GM23338 (cell line): ENCODE measurements at regions not wholly inside any gene's neighbourhood (a gene's known extent, or its start where the extent isn't known, plus 50 kb on each side); places are given as distances from the start of the nearest gene placed in this dataset.

Source experiments
- ATAC-seq: fragments of 200-7000 bp; cut with Tn5 transposase; 3 replicates; pipeline ENCODE4 v1.9.1; 2020
- DNase-seq: peaks from one replicate; pipeline ENCODE4 v3.0.0-alpha.2; 2015; ENCODE audit warnings: low spot score
- H2AFZ ChIP-seq: fragments of 200-600 bp; sonication (generic); 2 replicates; pipeline ENCODE4 v1.8.0; 2016; ENCODE audit warnings: antibody characterized with exemption, mild to moderate bottlenecking, moderate library complexity
- H3F3A ChIP-seq: fragments of 200-600 bp; sonication (generic); replicated peaks from 2 replicates; pipeline ENCODE4 v1.8.0; 2017; ENCODE audit warnings: antibody characterized with exemption, mixed run types, low read depth
- H3K27ac ChIP-seq: fragments of 200-600 bp; sonication (generic); 2 replicates; pipeline ENCODE4 v1.6.1; 2016; ENCODE audit warnings: low read depth
- H3K27me3 ChIP-seq: fragments of 200-600 bp; sonication (generic); 2 replicates; pipeline ENCODE4 v1.8.0; 2016; ENCODE audit warnings: mild to moderate bottlenecking, mixed run types, moderate library complexity; ENCODE audit not compliant: insufficient read depth
- H3K36me3 ChIP-seq: fragments of 200-600 bp; sonication (generic); 2 replicates; pipeline ENCODE4 v1.8.0; 2016; ENCODE audit warnings: mild to moderate bottlenecking; ENCODE audit not compliant: insufficient read depth
- H3K4me1 ChIP-seq: fragments of 200-600 bp; sonication (generic); 2 replicates; pipeline ENCODE4 v1.8.0; 2016; ENCODE audit warnings: mild to moderate bottlenecking, moderate library complexity; ENCODE audit not compliant: insufficient read depth
- H3K4me2 ChIP-seq: fragments of 200-600 bp; sonication (generic); 2 replicates; pipeline ENCODE4 v1.7.1; 2017; ENCODE audit warnings: mixed run types
- H3K4me3 ChIP-seq: fragments of 200-600 bp; sonication (generic); 2 replicates; pipeline ENCODE4 v1.6.1; 2016; ENCODE audit warnings: mixed run types
- H3K79me2 ChIP-seq: fragments of 200-600 bp; sonication (generic); replicated peaks from 2 replicates; pipeline ENCODE4 v1.8.0; 2017; ENCODE audit warnings: mild to moderate bottlenecking; ENCODE audit not compliant: insufficient read depth
- H3K9me2 ChIP-seq: fragments of 200-600 bp; sonication (generic); 2 replicates; pipeline ENCODE4 v1.8.0; 2017; ENCODE audit not compliant: insufficient read depth
- H4K20me1 ChIP-seq: fragments of 200-600 bp; sonication (generic); replicated peaks from 2 replicates; pipeline ENCODE4 v1.8.0; 2017; ENCODE audit warnings: mild to moderate bottlenecking; ENCODE audit not compliant: insufficient read depth
- H3K27ac Mint-ChIP-seq: 2 replicates; pipeline ENCODE4 v1.8.0; 2020; ENCODE audit warnings: inconsistent platforms, mild to moderate bottlenecking, moderate library complexity, mixed read lengths
- H3K27me3 Mint-ChIP-seq: 3 replicates; pipeline ENCODE4 v1.8.0; 2022; ENCODE audit warnings: low read depth, mild to moderate bottlenecking, moderate library complexity, mixed read lengths, inconsistent platforms; ENCODE audit not compliant: insufficient read depth, poor library complexity
- H3K36me3 Mint-ChIP-seq: 3 replicates; pipeline ENCODE4 v1.8.0; 2021; ENCODE audit warnings: low read depth, mild to moderate bottlenecking, inconsistent platforms, moderate library complexity, mixed read lengths
- H3K4me1 Mint-ChIP-seq: 3 replicates; pipeline ENCODE4 v1.8.0; 2020; ENCODE audit warnings: mild to moderate bottlenecking, inconsistent platforms, mixed read lengths
- H3K4me3 Mint-ChIP-seq: 3 replicates; pipeline ENCODE4 v1.8.0; 2021; ENCODE audit warnings: moderate library complexity, mild to moderate bottlenecking, inconsistent platforms, mixed read lengths
- H3K9me3 Mint-ChIP-seq: 3 replicates; pipeline ENCODE4 v1.8.0; 2020; ENCODE audit warnings: moderate library complexity, mild to moderate bottlenecking, inconsistent platforms, mixed read lengths
- CREB1 ChIP-seq: fragments of 250-450 bp; sonication (Bioruptor Pico); IDR thresholded peaks from 2 replicates; pipeline ENCODE4 v1.5.0; 2020; ENCODE audit warnings: low read depth, mild to moderate bottlenecking, moderate library complexity
- EZH2 ChIP-seq: fragments of 200-600 bp; sonication (generic); IDR thresholded peaks from one replicate; pipeline ENCODE4 v1.8.0; 2017; ENCODE audit warnings: antibody characterized with exemption, mild to moderate bottlenecking, low read depth; ENCODE audit not compliant: unreplicated experiment
- EZH2phosphoT487 ChIP-seq: fragments of 200-600 bp; sonication (generic); IDR thresholded peaks from one replicate; pipeline ENCODE4 v1.8.1; 2018; ENCODE audit warnings: antibody characterized with exemption; ENCODE audit not compliant: unreplicated experiment
- JUNB ChIP-seq: IDR thresholded peaks from one replicate; pipeline ENCODE4 v1.6.1; 2016; ENCODE audit warnings: antibody characterized with exemption; ENCODE audit not compliant: unreplicated experiment
- NANOG ChIP-seq: IDR thresholded peaks from 2 replicates; pipeline ENCODE4 v1.6.1; 2016; ENCODE audit warnings: antibody characterized with exemption, borderline replicate concordance
- ZNF114 ChIP-seq: fragments of 250-450 bp; sonication (Bioruptor Pico); IDR thresholded peaks from 2 replicates; pipeline ENCODE4 v1.5.0; 2020; ENCODE audit warnings: mild to moderate bottlenecking, moderate library complexity
- TF ChIP-seq, protein P1 (sequence below), 2 experiments: fragments of 200-600 bp in 1 of 2; sonication (generic) in 1 of 2; conservative IDR thresholded peaks; 2 replicates each; pipeline versions ENCODE4 v1.5.1 to v1.6.1; 2016 to 2017; ENCODE audit warnings: antibody characterized with exemption in 2 of 2, low read depth in 2 of 2, mild to moderate bottlenecking in 2 of 2, moderate library complexity in 1 of 2
- TF ChIP-seq, protein P2 (sequence below): IDR thresholded peaks from 2 replicates; pipeline ENCODE4 v1.6.1; 2016; ENCODE audit warnings: antibody characterized with exemption
- TF ChIP-seq, protein P3 (sequence below): IDR thresholded peaks from one replicate; pipeline ENCODE4 v1.6.1; 2018; ENCODE audit warnings: antibody characterized with exemption; ENCODE audit not compliant: unreplicated experiment

DNA sequence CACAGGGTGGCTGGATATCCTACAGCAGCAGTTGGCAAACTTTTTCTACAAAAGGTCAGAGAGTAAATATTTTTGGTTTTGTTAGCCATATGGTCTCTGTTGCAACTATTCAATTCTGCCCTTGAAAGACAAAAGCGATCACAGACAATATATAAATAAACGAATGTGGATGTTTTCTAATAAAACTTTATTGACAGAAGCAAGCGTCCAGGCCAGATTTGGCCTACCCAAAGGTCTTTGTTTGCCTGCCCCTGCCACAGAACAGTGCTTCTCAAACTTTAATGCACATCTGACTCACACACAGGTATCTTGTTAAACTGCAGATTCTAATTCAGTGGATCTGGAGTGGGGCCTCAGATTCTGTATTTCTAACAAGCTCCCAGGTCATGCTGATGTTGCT lies 621.4 kb upstream of the DIPK2B start:
- Mint-ChIP-seq H3K4me3 (no peak overlapping the region), H3K27ac (no peak overlapping the region), H3K4me1 (peaks cover 2% of the 10 kb centered on the region; the same call in 1 of the 3 replicates), H3K27me3 (no peaks in the 10 kb centered on the region), H3K36me3 (peaks cover 88% of the 10 kb centered on the region), H3K9me3 (peaks cover 2% of the 10 kb centered on the region; the same call in 1 of the 3 replicates)
- Histone ChIP-seq H3K79me2 (peaks cover 100% of the 10 kb centered on the region), H3K36me3 (0 out of 2 replicates have a peak, but pooled peaks cover 8% of the 10 kb centered on the region), H3K27ac (no peak overlapping the region), H4K20me1 (peaks cover 30% of the 10 kb centered on the region), H3K27me3 (no peaks in the 10 kb centered on the region), H3F3A (no peaks in the 10 kb centered on the region), H2AFZ (no peak overlapping the region), H3K9me2 (no peaks in the 10 kb centered on the region), H3K4me2 (no peak overlapping the region), H3K4me3 (no peak overlapping the region), H3K4me1 (no peaks in the 10 kb centered on the region; the same call in 1 of the 2 replicates)
- no peak for ATAC-seq
- no peak for DNase-seq
- TF ChIP-seq ZNF114 (CRISPR knock-in tag) = no peak
- TF ChIP-seq, protein P1, sequence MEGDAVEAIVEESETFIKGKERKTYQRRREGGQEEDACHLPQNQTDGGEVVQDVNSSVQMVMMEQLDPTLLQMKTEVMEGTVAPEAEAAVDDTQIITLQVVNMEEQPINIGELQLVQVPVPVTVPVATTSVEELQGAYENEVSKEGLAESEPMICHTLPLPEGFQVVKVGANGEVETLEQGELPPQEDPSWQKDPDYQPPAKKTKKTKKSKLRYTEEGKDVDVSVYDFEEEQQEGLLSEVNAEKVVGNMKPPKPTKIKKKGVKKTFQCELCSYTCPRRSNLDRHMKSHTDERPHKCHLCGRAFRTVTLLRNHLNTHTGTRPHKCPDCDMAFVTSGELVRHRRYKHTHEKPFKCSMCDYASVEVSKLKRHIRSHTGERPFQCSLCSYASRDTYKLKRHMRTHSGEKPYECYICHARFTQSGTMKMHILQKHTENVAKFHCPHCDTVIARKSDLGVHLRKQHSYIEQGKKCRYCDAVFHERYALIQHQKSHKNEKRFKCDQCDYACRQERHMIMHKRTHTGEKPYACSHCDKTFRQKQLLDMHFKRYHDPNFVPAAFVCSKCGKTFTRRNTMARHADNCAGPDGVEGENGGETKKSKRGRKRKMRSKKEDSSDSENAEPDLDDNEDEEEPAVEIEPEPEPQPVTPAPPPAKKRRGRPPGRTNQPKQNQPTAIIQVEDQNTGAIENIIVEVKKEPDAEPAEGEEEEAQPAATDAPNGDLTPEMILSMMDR (conservative IDR thresholded peaks at IDR 0.05; ENCODE audit: low read depth in 2 of 2) = no peak
- TF ChIP-seq, protein P2, sequence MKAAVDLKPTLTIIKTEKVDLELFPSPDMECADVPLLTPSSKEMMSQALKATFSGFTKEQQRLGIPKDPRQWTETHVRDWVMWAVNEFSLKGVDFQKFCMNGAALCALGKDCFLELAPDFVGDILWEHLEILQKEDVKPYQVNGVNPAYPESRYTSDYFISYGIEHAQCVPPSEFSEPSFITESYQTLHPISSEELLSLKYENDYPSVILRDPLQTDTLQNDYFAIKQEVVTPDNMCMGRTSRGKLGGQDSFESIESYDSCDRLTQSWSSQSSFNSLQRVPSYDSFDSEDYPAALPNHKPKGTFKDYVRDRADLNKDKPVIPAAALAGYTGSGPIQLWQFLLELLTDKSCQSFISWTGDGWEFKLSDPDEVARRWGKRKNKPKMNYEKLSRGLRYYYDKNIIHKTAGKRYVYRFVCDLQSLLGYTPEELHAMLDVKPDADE = no peak

DNA sequence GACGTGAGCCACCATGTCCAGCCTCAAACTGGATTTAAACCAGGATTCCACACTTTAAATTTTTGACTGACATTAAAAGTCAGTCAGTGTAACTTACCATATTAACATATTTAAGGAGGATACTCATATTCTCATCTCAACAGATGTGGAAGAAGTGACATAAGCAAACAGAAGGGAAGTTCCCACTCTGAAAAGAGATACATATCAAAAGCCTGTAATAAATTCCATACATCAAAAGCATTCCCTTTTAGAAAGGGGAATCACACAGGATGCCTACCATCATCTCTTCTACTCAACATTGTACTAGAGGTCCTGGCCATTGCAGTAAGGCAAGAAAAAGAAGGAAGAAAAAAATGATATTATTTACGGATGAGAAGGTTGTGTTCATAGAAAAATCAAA lies 618.2 kb upstream of the DIPK2B start:
- Histone ChIP-seq H3K27ac (0 out of 2 replicates have a peak overlapping the region, but pooled peaks have one; percentile 45), H2AFZ (no peak overlapping the region), H3K4me1 (peaks cover 6% of the 10 kb centered on the region), H4K20me1 (peaks cover 31% of the 10 kb centered on the region), H3F3A (no peaks in the 10 kb centered on the region), H3K4me3 (no peak overlapping the region), H3K79me2 (peaks cover 100% of the 10 kb centered on the region), H3K36me3 (0 out of 2 replicates have a peak, but pooled peaks cover 8% of the 10 kb centered on the region), H3K4me2 (no peak overlapping the region), H3K27me3 (no peaks in the 10 kb centered on the region), H3K9me2 (no peaks in the 10 kb centered on the region)
- peaks cover 94% of the 10 kb centered on the region for H3K36me3 Mint-ChIP-seq
- H3K27ac Mint-ChIP-seq = no peak overlapping the region
- peaks cover 2% of the 10 kb centered on the region for H3K27me3 Mint-ChIP-seq
- ATAC-seq (no peak), DNase-seq (no peak)
- H3K4me1 Mint-ChIP-seq = peaks cover 8% of the 10 kb centered on the region; the same call in 2 of the 3 replicates
- TF ChIP-seq, protein P2 = no peak
- no peak for TF ChIP-seq JUNB
- TF ChIP-seq NANOG = no peak
- H3K9me3 Mint-ChIP-seq = peaks cover 2% of the 10 kb centered on the region; the same call in 1 of the 3 replicates
- H3K4me3 Mint-ChIP-seq = no peak overlapping the region

DNA sequence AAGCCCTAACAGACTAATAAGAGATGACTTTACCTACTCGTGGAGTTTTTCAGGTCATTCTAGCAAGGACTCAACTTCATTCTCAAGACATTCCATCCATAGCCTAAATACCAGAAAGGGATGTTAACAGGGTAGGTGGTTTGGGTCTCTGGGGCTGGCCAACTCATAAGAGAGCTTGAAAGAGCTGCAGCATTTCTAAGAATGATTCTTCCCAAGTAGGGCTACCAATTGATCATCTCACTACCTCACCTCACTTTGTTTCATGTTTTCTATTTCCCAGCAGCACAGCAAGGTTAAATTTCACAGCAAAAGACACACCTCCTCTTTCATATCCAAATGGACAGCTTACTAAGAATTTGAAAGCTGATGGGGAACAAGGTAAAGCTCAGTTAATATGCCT lies 614.8 kb upstream of the DIPK2B start:
- no peaks in the 10 kb centered on the region for H3F3A ChIP-seq
- TF ChIP-seq, protein P2 = no peak
- no peak for TF ChIP-seq EZH2
- TF ChIP-seq CREB1 (CRISPR knock-in tag) = no peak
- TF ChIP-seq, protein P3, sequence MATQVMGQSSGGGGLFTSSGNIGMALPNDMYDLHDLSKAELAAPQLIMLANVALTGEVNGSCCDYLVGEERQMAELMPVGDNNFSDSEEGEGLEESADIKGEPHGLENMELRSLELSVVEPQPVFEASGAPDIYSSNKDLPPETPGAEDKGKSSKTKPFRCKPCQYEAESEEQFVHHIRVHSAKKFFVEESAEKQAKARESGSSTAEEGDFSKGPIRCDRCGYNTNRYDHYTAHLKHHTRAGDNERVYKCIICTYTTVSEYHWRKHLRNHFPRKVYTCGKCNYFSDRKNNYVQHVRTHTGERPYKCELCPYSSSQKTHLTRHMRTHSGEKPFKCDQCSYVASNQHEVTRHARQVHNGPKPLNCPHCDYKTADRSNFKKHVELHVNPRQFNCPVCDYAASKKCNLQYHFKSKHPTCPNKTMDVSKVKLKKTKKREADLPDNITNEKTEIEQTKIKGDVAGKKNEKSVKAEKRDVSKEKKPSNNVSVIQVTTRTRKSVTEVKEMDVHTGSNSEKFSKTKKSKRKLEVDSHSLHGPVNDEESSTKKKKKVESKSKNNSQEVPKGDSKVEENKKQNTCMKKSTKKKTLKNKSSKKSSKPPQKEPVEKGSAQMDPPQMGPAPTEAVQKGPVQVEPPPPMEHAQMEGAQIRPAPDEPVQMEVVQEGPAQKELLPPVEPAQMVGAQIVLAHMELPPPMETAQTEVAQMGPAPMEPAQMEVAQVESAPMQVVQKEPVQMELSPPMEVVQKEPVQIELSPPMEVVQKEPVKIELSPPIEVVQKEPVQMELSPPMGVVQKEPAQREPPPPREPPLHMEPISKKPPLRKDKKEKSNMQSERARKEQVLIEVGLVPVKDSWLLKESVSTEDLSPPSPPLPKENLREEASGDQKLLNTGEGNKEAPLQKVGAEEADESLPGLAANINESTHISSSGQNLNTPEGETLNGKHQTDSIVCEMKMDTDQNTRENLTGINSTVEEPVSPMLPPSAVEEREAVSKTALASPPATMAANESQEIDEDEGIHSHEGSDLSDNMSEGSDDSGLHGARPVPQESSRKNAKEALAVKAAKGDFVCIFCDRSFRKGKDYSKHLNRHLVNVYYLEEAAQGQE = no peak
- no peak for TF ChIP-seq JUNB
- TF ChIP-seq EZH2phosphoT487 = no peak
- TF ChIP-seq ZNF114 (CRISPR knock-in tag) = no peak

More for the DNA sequence above, 614.8 kb upstream of the DIPK2B start:
- peaks cover 88% of the 10 kb centered on the region for H3K36me3 Mint-ChIP-seq
- Histone ChIP-seq H3K4me1 (peaks cover 21% of the 10 kb centered on the region), H3K27ac (peak overlapping the region; percentile 59; the same call in 1 of the 2 replicates), H3K27me3 (no peaks in the 10 kb centered on the region), H3K79me2 (peaks cover 100% of the 10 kb centered on the region), H4K20me1 (peaks cover 21% of the 10 kb centered on the region), H3K9me2 (no peaks in the 10 kb centered on the region), H2AFZ (no peak overlapping the region), H3K4me2 (no peak overlapping the region; the same call in 1 of the 2 replicates), H3K36me3 (no peaks in the 10 kb centered on the region), H3K4me3 (no peak overlapping the region)
- no peak overlapping the region for H3K27ac Mint-ChIP-seq
- DNase-seq = no peak
- no peak overlapping the region for H3K4me3 Mint-ChIP-seq
- peaks cover 3% of the 10 kb centered on the region for H3K27me3 Mint-ChIP-seq
- peaks cover 2% of the 10 kb centered on the region; the same call in 1 of the 3 replicates for H3K9me3 Mint-ChIP-seq
- peaks cover 28% of the 10 kb centered on the region for H3K4me1 Mint-ChIP-seq
- no peak; the same call in 2 of the 3 replicates for ATAC-seq
